Memory B cell (primary cell): ENCODE measurements at regions not wholly inside any gene's neighbourhood (a gene's known extent, or its start where the extent isn't known, plus 50 kb on each side); places are given as distances from the start of the nearest gene placed in this dataset.
A peak's percentile ranks its signal among the peaks of the same experiment; 100 is the strongest.

Experiments
- ATAC-seq: fragments of 150-1000 bp; cut with Tn5 transposase; 2 replicates; pipeline ENCODE4 v1.10.0; 2021; ENCODE audit warnings: low read depth, mild to moderate bottlenecking, moderate library complexity
- DNase-seq, 2 donors: peaks; one replicate each; pipeline ENCODE4 v3.0.0; 2022; ENCODE audit warnings: low spot score in 2 of 2
- H3K27ac Mint-ChIP-seq: one replicate; pipeline ENCODE4 v1.8.0; 2022; ENCODE audit warnings: mild to moderate bottlenecking, moderate library complexity, mixed read lengths
- H3K27me3 Mint-ChIP-seq: one replicate; pipeline ENCODE4 v1.8.0; 2022; ENCODE audit warnings: mixed read lengths
- H3K36me3 Mint-ChIP-seq: one replicate; pipeline ENCODE4 v1.8.0; 2022; ENCODE audit warnings: mild to moderate bottlenecking, mixed read lengths
- H3K4me1 Mint-ChIP-seq: one replicate; pipeline ENCODE4 v1.8.0; 2022; ENCODE audit warnings: mixed read lengths
- H3K4me3 Mint-ChIP-seq: one replicate; pipeline ENCODE4 v1.8.0; 2022; ENCODE audit warnings: mild to moderate bottlenecking, moderate library complexity, mixed read lengths
- H3K9me3 Mint-ChIP-seq: one replicate; pipeline ENCODE4 v1.8.0; 2022; ENCODE audit warnings: mixed read lengths

DNA sequence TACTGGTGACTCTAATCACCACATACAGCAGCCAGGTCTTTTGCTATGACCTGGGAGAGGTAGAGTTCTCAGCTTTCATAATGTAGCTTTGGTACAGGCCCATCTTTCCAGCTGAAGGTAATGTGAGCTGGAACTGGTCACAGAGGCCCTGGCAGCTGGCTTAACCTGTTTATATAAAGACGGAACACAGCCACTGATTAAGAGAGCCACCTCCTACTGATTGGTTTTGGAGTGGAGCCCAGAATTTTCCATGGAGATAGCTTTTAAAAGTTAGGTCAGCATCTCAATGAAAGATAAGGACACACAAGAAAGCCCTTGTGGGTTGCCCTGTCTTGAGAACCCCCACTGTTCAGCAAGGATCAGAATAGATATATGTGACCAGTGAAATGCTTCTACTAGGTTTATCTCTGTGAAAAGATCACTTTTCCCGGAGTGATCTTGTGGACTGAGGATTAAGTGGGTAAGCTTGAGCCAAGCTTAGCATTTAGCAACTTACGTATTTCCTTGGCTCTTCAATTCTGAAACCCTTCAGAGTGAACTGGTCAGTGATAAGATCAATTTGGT is 213.7 kb upstream of the CITED2 start:
- H3K9me3 Mint-ChIP-seq: no peaks in the 10 kb centered on the region
- H3K36me3 Mint-ChIP-seq: peaks cover 5% of the 10 kb centered on the region
- ATAC-seq: no peak
- no peak for DNase-seq
- no peak overlapping the region for H3K27ac Mint-ChIP-seq
- no peak overlapping the region for H3K4me3 Mint-ChIP-seq
- H3K27me3 Mint-ChIP-seq: no peaks in the 10 kb centered on the region
- no peaks in the 10 kb centered on the region for H3K4me1 Mint-ChIP-seq

DNA sequence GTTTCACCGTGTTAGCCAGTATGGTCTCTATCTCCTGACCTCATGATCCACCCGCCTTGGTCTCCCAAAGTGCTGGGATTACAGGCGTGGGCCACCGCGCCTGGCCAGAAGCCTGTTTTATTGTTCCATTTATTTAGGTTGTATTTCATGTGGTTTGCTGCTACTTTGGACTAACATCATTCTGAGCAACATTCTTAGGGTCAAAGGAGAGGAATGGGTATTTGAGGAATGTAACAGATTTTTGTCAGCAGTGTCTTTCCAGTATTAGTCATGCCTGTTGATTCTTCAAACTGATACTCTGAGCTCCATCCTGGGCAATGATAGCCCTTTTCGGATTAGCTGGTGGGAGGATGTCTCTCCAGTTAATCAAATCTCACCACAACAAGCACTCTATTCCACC is 213.0 kb upstream of the CITED2 start:
- Mint-ChIP-seq H3K4me3 (no peak overlapping the region), H3K4me1 (no peaks in the 10 kb centered on the region), H3K27me3 (no peaks in the 10 kb centered on the region), H3K27ac (no peak overlapping the region), H3K9me3 (no peaks in the 10 kb centered on the region), H3K36me3 (peaks cover 5% of the 10 kb centered on the region)
- DNase-seq (no peak), ATAC-seq (no peak)

DNA sequence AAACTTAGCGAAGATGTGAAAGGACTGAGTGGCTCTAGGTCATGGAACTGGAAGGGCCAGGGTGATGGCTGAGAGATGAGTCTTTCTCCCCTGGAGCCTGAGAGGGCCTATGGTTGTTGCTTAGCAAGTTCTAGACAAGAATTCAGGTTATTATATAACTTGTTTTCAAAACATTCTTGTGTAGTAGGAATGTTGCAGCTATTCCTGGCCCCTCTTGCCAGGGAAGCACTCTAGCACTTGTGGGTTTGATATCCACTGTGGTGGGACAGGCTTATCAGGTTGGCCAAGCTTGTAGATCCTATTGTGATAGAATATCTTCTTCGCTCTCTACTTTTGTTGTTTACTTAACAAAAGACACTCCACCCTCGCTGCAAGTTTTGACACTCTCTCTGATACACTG is 211.8 kb upstream of the CITED2 start:
- H3K27ac Mint-ChIP-seq: no peak overlapping the region
- no peak for ATAC-seq

DNA sequence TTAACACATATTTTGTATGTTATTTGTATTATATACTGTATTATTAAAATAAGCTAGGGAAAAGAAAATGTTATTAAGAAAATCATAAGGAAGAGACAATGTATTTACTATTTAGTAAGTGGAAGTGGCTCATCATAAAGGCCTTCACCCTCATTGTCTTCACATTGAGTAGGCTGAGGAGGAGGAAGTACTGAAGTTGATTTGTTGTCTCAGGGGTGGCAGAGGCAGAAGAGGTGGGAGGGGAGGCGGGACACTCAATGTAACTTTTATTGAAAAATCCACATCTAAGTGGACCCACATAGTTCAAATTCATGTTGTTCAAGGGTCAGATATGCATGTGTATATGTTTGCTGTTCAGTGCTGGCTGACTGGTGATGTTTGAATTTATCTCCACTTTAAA is 210.2 kb upstream of the CITED2 start:
- Mint-ChIP-seq H3K4me1 (no peaks in the 10 kb centered on the region), H3K36me3 (peaks cover 5% of the 10 kb centered on the region), H3K9me3 (no peaks in the 10 kb centered on the region), H3K27me3 (no peaks in the 10 kb centered on the region), H3K4me3 (no peak overlapping the region), H3K27ac (no peak overlapping the region)
- ATAC-seq (no peak), DNase-seq (no peak)

More for the DNA sequence above, 211.8 kb upstream of the CITED2 start:
- Mint-ChIP-seq H3K4me3 (no peak overlapping the region), H3K4me1 (no peaks in the 10 kb centered on the region), H3K36me3 (peaks cover 5% of the 10 kb centered on the region), H3K27me3 (no peaks in the 10 kb centered on the region), H3K9me3 (no peaks in the 10 kb centered on the region)
- DNase-seq: no peak

DNA sequence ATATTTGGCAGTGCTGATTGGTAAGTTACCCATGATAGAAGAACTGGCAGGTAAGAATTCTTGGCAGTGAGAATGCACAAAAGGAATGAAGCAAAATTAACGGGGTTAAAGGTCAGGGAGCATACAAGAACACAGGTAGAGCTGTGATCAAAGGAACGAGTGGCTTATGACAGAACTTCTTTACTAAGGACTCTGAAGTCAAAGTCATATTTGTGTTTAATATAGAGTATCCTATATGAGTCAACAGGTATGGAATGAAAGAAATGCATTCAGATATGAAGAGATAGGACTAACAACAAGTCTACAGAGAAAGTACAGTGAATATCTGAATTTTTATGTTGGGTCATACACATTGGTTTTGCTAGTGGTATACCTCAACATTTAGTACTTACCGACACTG is 209.0 kb upstream of the CITED2 start:
- ATAC-seq (no peak), DNase-seq (no peak)

DNA sequence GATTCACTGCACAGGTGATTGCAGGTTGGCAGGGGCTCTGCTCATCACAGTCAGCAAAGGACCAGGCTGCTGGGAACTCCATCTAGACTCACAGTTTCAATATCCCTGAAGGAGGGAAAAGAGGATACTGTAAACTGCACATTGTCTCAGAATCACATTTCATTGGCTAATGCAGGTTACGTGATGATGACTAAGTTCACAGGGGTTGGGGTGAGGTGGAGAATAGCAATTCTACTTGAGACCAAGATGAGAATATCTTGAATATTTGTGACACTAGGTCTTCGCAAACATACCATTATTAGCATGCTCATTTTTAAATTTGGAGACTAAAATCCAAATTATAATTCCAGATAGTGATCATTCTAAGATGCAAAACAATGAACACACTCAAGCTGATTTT is 208.5 kb upstream of the CITED2 start:
- Mint-ChIP-seq H3K27ac (no peak overlapping the region), H3K27me3 (no peaks in the 10 kb centered on the region), H3K36me3 (peaks cover 5% of the 10 kb centered on the region), H3K4me3 (no peak overlapping the region), H3K9me3 (no peaks in the 10 kb centered on the region), H3K4me1 (no peaks in the 10 kb centered on the region)
- no peak for DNase-seq
- ATAC-seq: no peak

More for the DNA sequence above, 209.0 kb upstream of the CITED2 start:
- Mint-ChIP-seq H3K4me3 (no peak overlapping the region), H3K36me3 (peaks cover 5% of the 10 kb centered on the region), H3K4me1 (no peaks in the 10 kb centered on the region), H3K9me3 (no peaks in the 10 kb centered on the region), H3K27ac (no peak overlapping the region), H3K27me3 (no peaks in the 10 kb centered on the region)

DNA sequence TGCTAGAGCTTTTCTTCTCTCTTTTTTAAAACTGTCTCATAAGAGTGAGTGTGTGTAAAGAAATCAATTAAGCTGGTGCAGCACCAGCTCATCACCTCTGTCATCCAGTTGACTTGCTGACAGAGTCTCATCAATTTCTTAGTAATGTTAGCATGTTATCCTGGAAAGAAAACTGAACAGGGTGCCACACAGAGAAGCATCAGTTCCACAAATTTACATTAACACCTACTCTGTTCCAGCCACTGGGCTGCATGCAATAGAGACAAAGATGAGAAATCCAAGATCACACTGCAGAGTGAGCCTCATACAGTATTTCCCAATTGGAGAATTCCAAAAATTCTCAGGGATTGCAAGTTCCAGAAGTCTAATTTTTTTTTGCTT is 207.0 kb upstream of the CITED2 start:
- no peak for ATAC-seq
- no peaks in the 10 kb centered on the region for H3K4me1 Mint-ChIP-seq
- no peak for DNase-seq
- no peaks in the 10 kb centered on the region for H3K9me3 Mint-ChIP-seq
- H3K27ac Mint-ChIP-seq: no peak overlapping the region
- H3K27me3 Mint-ChIP-seq: no peaks in the 10 kb centered on the region
- H3K36me3 Mint-ChIP-seq: peaks cover 6% of the 10 kb centered on the region
- no peak overlapping the region for H3K4me3 Mint-ChIP-seq

DNA sequence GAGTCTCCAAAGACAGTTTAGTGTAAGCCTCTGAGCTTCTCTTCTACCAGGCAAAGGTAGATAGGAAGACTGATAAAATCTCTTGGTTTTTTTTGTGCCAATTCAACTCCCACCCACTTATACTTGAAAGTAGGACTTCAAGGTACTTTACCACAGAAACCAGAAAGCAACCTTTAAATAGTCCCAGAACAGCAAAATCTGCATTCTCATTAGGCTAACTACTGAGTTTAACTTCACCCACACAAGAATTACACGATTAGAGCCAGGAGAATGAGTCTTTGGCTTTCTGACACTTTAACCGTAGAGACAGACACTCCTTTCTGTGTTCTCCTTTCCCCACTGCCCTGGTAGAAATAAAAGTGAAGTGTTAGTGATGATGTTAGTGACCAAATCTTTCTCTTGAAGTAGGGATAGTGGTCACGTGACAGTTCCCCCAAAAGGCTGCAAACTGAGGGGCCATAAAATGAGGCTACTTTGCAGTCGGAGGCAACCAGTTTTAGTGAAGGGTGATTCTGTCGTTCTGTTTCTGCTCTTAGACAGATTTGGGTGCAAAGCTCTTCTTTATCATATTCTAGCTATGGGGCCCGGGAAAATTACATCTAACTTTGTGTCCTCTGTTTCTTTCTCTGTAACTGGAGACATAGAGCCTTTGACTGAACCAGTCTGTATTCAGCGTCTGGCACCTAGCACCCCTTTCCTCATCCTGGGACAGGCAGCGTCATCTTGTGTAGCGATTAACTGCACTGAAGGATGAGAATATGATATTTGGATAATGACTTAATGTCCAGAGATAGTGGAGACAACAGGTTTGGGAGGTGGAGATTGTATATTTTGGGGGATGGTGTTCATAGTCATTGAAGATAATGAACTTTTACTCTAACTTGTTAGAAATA is 206.4 kb upstream of the CITED2 start:
- Mint-ChIP-seq H3K36me3 (peaks cover 6% of the 10 kb centered on the region), H3K4me1 (no peaks in the 10 kb centered on the region), H3K9me3 (no peaks in the 10 kb centered on the region), H3K4me3 (no peak overlapping the region), H3K27me3 (no peaks in the 10 kb centered on the region), H3K27ac (no peak overlapping the region)
- DNase-seq: no peak
- no peak for ATAC-seq

DNA sequence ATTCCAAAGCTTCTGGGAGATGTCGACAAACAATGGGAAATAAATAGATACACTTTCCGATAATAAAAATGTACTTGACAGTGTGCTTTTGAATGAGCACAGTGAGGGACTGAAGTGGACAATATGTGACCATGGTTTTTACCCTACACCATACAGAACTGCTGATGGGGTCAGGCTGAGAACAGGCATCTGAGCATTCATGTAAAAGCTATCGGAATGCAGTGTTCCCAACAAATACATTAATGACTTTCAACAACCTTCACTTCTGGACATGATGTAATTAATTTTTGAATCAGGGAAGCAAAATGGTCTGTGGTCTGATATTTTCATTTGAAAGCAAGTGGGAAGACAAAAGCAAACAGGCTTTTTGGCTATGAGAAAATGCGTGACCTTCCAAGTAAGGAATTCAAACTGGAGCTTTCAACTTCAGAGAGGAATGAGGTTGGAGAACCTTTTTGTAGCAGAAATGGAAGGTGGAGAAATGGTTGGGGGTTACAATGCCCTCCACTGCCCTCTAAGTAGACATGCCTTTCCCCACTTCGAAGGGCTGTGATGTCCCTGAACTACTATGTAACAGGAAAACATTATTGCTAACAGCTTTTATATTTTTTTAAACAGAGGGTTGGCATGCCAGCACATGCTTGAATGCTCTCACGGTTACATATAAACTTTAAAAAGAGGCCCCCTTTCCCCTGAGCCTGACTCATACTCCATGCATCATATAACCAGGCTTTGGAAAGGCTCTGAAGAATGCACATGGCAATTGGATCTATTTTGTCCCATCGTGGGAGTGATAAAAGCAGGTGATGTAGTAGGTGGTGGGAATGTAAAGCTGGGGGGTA is 203.5 kb upstream of the CITED2 start:
- Mint-ChIP-seq H3K9me3 (peaks cover 3% of the 10 kb centered on the region), H3K4me1 (no peaks in the 10 kb centered on the region), H3K36me3 (peaks cover 5% of the 10 kb centered on the region), H3K27ac (no peak overlapping the region), H3K27me3 (no peaks in the 10 kb centered on the region), H3K4me3 (no peak overlapping the region)
- no peak for ATAC-seq
- DNase-seq: no peak

DNA sequence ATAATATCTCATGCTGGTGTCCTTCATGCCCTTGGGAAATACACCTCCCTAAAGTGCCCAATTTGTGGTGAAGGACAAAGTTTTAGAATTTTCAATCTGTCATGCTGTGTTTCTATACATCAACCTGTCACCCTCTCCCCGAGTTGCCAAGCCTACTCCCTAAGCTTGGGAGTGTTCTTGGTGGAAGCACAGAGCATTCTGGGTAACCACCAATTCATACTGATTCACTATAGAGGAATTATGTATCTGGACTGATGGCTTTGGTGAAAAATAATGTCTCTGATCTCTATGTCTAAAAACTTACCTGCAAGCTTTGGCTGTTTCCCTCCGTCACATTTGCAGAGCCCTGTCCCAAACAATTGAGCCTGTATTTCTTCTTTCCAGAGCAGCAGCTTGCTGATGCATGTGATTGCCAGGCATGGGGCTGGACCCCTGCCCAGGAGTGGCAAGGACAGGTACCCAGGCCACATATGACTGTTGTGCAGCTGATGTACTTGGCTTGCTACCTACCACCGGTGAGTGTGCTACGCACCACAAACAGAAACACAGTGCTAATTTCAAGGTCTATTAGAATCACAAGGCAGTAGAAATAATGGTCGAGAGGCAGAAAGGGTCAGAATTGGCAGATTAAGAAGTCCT is 202.8 kb upstream of the CITED2 start:
- no peak for DNase-seq

DNA sequence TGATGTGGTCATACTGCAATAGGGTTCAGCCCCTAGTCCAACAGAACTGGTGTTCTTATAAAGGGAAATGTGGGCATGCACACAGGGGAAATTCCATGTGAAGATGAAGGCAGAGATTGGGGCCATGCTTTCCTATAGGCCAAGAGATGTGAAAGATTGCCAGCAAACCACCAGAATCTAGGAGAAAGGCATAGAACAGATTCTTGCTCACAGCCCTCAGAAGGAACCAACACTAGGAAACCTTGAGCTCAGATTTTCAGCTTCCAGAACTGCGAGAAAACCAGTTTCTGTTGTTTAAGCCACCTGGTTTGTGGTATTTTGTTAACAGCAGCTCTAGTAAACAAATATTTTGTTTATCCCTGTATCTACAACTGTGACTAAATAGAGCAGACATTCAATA is 197.6 kb upstream of the CITED2 start:
- DNase-seq (no peak), ATAC-seq (no peak)
- Mint-ChIP-seq H3K27ac (no peak overlapping the region), H3K27me3 (no peaks in the 10 kb centered on the region), H3K4me1 (peaks cover 5% of the 10 kb centered on the region), H3K4me3 (no peak overlapping the region), H3K9me3 (peaks cover 3% of the 10 kb centered on the region), H3K36me3 (peaks cover 5% of the 10 kb centered on the region)

More for the DNA sequence above, 202.8 kb upstream of the CITED2 start:
- Mint-ChIP-seq H3K4me3 (no peak overlapping the region), H3K36me3 (peaks cover 5% of the 10 kb centered on the region), H3K9me3 (peaks cover 3% of the 10 kb centered on the region), H3K4me1 (no peaks in the 10 kb centered on the region), H3K27me3 (no peaks in the 10 kb centered on the region), H3K27ac (no peak overlapping the region)
- no peak for ATAC-seq

DNA sequence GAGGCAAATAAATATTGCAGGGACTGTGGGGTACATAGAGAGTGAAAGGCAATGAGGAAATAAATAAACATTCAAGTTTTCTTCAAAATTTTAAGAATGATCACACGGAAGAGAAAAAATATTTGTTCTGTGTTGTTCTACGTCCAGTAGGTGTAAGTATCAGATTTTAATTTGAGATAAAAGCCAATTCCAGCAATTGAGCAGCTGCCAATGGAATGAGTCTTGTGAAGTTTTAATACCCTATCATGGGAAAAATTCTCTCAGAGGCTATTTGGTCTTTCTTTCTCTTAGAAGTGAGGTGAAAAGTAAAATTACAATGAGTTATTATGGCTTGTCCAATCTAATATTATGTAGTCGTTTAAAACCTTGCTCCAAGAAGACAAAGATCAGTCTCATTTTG is 195.7 kb upstream of the CITED2 start:
- Mint-ChIP-seq H3K4me1 (peaks cover 5% of the 10 kb centered on the region), H3K27me3 (no peaks in the 10 kb centered on the region), H3K9me3 (peaks cover 3% of the 10 kb centered on the region), H3K4me3 (no peak overlapping the region), H3K27ac (peak overlapping the region; percentile 11), H3K36me3 (peaks cover 5% of the 10 kb centered on the region)
- ATAC-seq (no peak), DNase-seq (no peak)

DNA sequence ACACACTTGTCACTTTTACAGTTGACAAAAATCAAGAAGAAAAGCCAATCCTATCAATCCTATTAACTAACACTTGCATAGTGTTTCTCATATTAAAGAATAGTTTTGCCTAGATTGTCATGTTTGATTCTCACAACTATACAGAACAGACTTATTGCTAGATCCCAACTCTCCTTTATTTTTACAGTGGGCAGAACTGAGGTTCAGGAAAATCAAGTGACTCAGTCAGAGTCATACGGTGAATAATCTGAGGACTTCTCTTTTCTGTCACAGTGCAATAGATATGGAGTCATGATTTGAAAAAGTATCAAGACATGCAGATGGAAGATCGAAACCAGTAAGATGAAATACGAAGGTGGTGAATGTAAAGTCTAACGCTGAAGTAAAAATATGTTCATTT is 195.1 kb upstream of the CITED2 start:
- Mint-ChIP-seq H3K36me3 (peaks cover 5% of the 10 kb centered on the region), H3K4me1 (peaks cover 5% of the 10 kb centered on the region), H3K4me3 (no peak overlapping the region), H3K27ac (peak overlapping the region; percentile 11), H3K9me3 (peaks cover 3% of the 10 kb centered on the region), H3K27me3 (no peaks in the 10 kb centered on the region)
- ATAC-seq: no peak
- DNase-seq: no peak
